GM12864 (cell line): ENCODE measurements at regions not wholly inside any gene's neighbourhood (a gene's known extent, or its start where the extent isn't known, plus 50 kb on each side); places are given as distances from the start of the nearest gene placed in this dataset.
"Not testable (repeated sequence)": the region's sequence is repeated elsewhere in the genome, so short reads cannot be mapped to it uniquely, and the experiment has no call there.

ENCODE experiments used
- DNase-seq: peaks from one replicate; pipeline ENCODE4 v3.0.0-alpha.2; 2011; ENCODE audit warnings: low read depth
- H3K4me3 ChIP-seq: 2 replicates; pipeline ENCODE4 v1.5.1; 2011; ENCODE audit warnings: mild to moderate bottlenecking, low read depth, low read length, control low read depth
- TF ChIP-seq, protein P1 (sequence below): IDR thresholded peaks from 2 replicates; pipeline ENCODE4 v1.5.1; 2011; ENCODE audit warnings: low read depth, mild to moderate bottlenecking, moderate library complexity, low read length, control low read depth, inconsistent platforms; ENCODE audit errors: missing control alignments

DNA sequence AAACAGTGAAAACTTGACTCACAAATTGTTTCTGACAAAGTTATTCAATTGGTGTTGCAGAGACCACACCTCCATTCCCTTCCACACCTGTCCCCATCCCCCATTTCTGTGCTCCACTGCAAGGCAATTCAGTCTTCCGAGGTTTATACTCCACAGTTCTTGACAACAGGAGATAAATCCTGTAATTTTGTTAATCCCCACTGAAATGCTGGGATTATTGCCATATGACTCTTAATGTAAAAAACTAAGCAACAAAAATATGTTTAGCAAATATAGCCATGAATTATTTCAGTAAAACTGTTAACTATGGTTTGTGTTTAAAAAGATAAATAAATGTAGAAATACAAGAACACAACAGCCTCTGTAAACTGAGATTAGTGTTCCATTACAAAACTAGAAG, 170.1 kb upstream of the SEMA3D start:
- DNase-seq, result no peak
- TF ChIP-seq, protein P1, sequence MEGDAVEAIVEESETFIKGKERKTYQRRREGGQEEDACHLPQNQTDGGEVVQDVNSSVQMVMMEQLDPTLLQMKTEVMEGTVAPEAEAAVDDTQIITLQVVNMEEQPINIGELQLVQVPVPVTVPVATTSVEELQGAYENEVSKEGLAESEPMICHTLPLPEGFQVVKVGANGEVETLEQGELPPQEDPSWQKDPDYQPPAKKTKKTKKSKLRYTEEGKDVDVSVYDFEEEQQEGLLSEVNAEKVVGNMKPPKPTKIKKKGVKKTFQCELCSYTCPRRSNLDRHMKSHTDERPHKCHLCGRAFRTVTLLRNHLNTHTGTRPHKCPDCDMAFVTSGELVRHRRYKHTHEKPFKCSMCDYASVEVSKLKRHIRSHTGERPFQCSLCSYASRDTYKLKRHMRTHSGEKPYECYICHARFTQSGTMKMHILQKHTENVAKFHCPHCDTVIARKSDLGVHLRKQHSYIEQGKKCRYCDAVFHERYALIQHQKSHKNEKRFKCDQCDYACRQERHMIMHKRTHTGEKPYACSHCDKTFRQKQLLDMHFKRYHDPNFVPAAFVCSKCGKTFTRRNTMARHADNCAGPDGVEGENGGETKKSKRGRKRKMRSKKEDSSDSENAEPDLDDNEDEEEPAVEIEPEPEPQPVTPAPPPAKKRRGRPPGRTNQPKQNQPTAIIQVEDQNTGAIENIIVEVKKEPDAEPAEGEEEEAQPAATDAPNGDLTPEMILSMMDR, result no peak
- H3K4me3 ChIP-seq, result no peak overlapping the region

DNA sequence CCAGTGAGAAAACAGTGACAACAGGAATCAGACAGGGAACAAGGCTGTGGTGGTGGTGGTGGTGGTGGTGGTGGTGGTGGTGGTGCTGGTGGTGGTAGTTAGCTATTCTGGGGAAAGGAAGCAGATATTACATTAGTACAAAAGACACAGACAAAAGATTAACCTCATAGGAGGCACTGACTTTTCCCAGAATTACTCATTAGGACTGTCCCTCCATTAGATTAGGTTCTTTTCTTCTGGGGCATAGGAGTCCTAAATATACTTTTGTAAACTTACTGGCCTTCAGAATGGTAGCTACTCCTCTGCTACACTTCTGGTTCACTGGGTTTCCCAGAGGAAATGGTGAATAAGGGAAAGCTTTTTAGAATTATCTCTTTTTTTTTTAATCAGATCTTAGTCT, 156.6 kb upstream of the SEMA3D start:
- no peak overlapping the region for H3K4me3 ChIP-seq
- no peak for DNase-seq
- TF ChIP-seq, protein P1, result no peak

DNA sequence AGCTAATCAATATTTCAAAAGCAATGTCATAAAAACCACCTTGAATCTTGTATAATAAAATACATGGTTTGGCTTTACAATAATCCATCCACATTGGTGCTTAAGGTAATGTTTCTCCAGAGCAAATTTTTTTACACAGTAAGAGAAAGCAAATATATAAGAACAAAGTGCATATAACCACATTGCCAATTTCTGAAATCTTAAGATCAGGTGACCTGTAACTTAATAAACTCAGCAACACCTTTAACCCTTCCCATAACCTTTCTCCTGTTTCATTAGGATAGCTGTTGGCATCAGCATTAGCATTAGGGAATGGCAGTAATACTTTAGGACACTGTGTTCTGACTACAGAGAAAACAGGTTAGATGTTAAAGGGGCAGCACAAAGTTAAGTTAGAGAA, 155.9 kb upstream of the SEMA3D start:
- no peak overlapping the region for H3K4me3 ChIP-seq
- DNase-seq, result no peak
- TF ChIP-seq, protein P1, result no peak

DNA sequence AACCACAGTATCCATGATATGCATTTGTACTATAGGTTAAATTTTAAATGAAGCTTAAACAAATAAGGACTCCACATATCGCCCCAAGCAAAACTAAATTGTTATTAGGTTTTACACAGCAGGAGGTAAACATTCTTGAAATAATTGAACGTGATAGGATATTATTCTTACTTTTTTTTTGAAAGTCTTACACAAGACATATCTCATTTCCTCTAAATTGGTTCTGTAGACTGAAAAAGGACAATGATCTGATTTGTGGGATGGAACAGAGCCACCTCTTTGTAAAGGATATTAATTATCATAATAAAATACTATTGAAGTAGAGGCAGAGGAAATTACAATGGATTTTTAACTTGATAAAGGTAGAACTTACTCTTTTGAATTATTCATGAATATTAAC, 155.1 kb upstream of the SEMA3D start:
- TF ChIP-seq, protein P1, result no peak
- DNase-seq, result no peak
- H3K4me3 ChIP-seq, result no peak overlapping the region

DNA sequence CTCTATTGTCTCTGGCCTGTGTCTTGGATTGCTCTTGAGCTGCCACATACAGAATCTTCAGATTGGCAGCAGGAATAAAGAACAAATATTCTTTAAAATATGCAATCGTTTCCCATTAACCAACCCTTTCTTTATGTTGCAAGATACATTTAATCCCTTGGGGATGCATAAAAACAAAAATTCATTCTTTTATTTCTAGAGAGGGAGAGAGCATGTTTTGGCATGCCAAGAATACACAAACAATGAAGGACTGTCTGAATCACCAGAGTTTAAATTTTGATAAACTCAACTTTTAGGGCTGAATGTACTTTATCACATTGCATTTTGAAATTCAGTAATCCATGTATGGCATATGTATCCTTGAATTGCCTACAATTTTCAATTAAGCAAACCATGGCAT, 154.3 kb upstream of the SEMA3D start:
- TF ChIP-seq, protein P1, result no peak
- DNase-seq, result no peak

DNA sequence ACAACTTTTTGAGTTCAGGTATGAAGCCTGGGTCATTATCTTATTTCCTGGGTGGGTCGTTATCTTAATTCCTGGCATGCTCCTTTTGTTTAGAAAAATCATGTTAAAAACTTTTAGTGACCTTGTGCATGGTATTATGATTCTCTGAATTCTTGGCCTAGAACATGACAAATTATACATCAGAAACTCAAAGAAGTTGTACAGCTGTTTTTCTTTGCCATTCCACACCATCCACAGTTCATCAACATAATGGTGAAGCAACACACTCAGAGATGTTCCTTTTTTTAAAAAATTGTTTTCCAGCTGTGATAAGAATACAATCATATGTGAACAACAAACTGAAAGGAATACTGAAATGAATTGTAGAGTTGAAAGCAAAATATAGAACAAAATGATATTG, 149.2 kb upstream of the SEMA3D start:
- H3K4me3 ChIP-seq, result no peak overlapping the region
- DNase-seq, result no peak
- TF ChIP-seq, protein P1, result no peak

More for the DNA sequence above, 154.3 kb upstream of the SEMA3D start:
- no peak overlapping the region for H3K4me3 ChIP-seq

DNA sequence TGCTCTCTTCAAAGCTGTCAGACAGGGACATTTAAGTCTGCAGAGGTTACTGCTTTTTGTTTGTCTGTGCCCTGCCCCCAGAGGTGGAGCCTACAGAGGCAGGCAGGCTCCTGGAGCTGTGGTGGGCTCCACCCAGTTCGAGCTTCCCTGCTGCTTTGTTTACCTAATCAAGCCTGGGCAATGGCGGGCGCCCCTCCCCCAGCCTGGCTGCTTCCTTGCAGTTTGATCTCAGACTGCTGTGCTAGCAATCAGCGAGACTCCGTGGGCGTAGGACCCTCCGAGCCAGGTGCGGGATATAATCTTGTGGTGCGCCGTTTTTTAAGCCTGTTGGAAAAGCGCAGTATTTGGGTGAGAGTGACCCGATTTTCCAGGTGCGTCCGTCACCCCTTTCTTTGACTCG, 148.3 kb upstream of the SEMA3D start:
- H3K4me3 ChIP-seq, DNase-seq: not testable (repeated sequence)
